CD4-positive, alpha-beta T cell (primary cell): ENCODE measurements at regions not wholly inside any gene's neighbourhood (a gene's known extent, or its start where the extent isn't known, plus 50 kb on each side); places are given as distances from the start of the nearest gene placed in this dataset.

Experiments
- ATAC-seq: fragments of 200-7000 bp; cut with Tn5 transposase; one replicate; pipeline ENCODE4 v1.10.0; 2022; ENCODE audit warnings: mild to moderate bottlenecking; ENCODE audit not compliant: poor library complexity
- CTCF ChIA-PET: fragments of 350-600 bp; sonication (Branson Sonifier 250); formaldehyde crosslinking; loops from one replicate; lab custom pipeline; 2021; ENCODE audit warnings: antibody characterized with exemption, inconsistent platforms; lab: Charles Lee
- POLR2A ChIA-PET: fragments of 350-600 bp; sonication (Branson Sonifier 250); formaldehyde crosslinking; loops from one replicate; lab custom pipeline; 2021; ENCODE audit warnings: antibody characterized with exemption, inconsistent platforms; lab: Charles Lee
- DNase-seq, 14 experiments: peaks; one replicate each; pipeline ENCODE4 v3.0.0-alpha.2; 2013 to 2020; ENCODE audit warnings: mixed read lengths in 2 of 14
- H3K27ac ChIP-seq, 2 donors: one replicate each; pipeline versions ENCODE4 v1.5.1 to v1.7.0; 2013; ENCODE audit warnings: low read length in 2 of 2, low read depth in 1 of 2, mild to moderate bottlenecking in 1 of 2
- H3K27me3 ChIP-seq, 2 experiments: 1 replicate in 1 of 2; 2 replicates in 1 of 2; pipeline versions ENCODE4 v1.6.1 to v1.7.0; 2013; ENCODE audit warnings: low read length in 2 of 2, control low read depth in 1 of 2, mild to moderate bottlenecking in 1 of 2, moderate library complexity in 1 of 2; ENCODE audit not compliant: insufficient read depth in 2 of 2, control insufficient read depth in 1 of 2
- H3K36me3 ChIP-seq: one replicate; pipeline ENCODE4 v1.6.1; 2013; ENCODE audit warnings: low read length, control low read depth; ENCODE audit not compliant: insufficient read depth
- H3K4me1 ChIP-seq: one replicate; pipeline ENCODE4 v1.6.1; 2013; ENCODE audit warnings: low read length, control low read depth; ENCODE audit not compliant: insufficient read depth
- H3K4me3 ChIP-seq: one replicate; pipeline ENCODE4 v1.5.1; 2013; ENCODE audit warnings: mild to moderate bottlenecking, low read length, moderate library complexity
- H3K9me3 ChIP-seq, 2 experiments: 1 replicate in 1 of 2; 2 replicates in 1 of 2; pipeline versions ENCODE4 v1.6.1 to v1.7.0; 2013; ENCODE audit warnings: low read length in 2 of 2, mild to moderate bottlenecking in 2 of 2, control low read depth in 1 of 2, moderate library complexity in 1 of 2; ENCODE audit not compliant: control insufficient read depth in 1 of 2, insufficient read depth in 1 of 2
- H3K27ac Mint-ChIP-seq: one replicate; pipeline ENCODE4 v1.8.0; 2020; ENCODE audit warnings: mixed read lengths
- H3K27me3 Mint-ChIP-seq: one replicate; pipeline ENCODE4 v1.8.0; 2021; ENCODE audit warnings: mixed read lengths
- H3K36me3 Mint-ChIP-seq: one replicate; pipeline ENCODE4 v1.8.0; 2021; ENCODE audit warnings: low read depth, mixed read lengths
- H3K4me1 Mint-ChIP-seq: one replicate; pipeline ENCODE4 v1.8.0; 2021; ENCODE audit warnings: low read depth, mixed read lengths
- H3K4me3 Mint-ChIP-seq: one replicate; pipeline ENCODE4 v1.8.0; 2020; ENCODE audit warnings: mild to moderate bottlenecking, mixed read lengths
- H3K9me3 Mint-ChIP-seq: one replicate; pipeline ENCODE4 v1.8.0; 2020; ENCODE audit warnings: mixed read lengths
- intact Hi-C, 2 experiments: fragments of 100-400 bp; cut with DNase I in 1 of 2; cut with micrococcal nuclease in 1 of 2; formaldehyde crosslinking; loops; one replicate each; pipeline versions ENCODE4 v1.15.1 to v1.9.0; 2023 to 2025; cut with DNase I, micrococcal nuclease
- TF ChIP-seq, protein P1 (sequence below): fragments of 200-600 bp; IDR thresholded peaks from one replicate; pipeline ENCODE4 v1.8.0; 2022; ENCODE audit warnings: antibody characterized with exemption, mild to moderate bottlenecking

DNA sequence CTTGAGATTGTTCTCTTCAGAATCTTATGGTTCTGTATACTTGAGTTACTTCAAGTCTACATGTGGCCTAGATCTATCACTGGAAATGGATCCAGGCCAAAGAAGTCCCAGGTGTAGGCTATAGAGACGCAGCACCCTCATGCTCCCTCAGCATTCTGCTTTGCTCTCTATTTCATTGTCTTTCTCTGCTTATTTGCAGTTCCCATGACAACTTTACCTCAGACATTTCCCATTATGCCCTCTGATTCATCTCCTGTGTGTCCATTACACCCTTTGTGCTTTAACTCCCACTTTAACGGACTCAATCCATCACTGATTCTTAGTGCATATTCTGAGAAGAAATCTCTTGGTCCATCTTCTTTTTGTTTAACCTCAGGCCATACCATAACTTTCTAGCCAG lies 236.9 kb upstream of the NRIP1 start:
- Histone ChIP-seq H3K9me3 (peaks cover 4 to 10% of the 10 kb centered on the region in 2 experiments), H3K27ac (no peak overlapping the region), H3K4me3 (no peak overlapping the region), H3K27me3 (no peaks in the 10 kb centered on the region), H3K36me3 (no peaks in the 10 kb centered on the region), H3K4me1 (no peaks in the 10 kb centered on the region)
- intact Hi-C loops, result no loop called here
- Mint-ChIP-seq H3K27me3 (peaks cover 5% of the 10 kb centered on the region), H3K4me1 (no peaks in the 10 kb centered on the region), H3K4me3 (no peak overlapping the region), H3K36me3 (no peaks in the 10 kb centered on the region), H3K27ac (no peak overlapping the region), H3K9me3 (peaks cover 10% of the 10 kb centered on the region)
- TF ChIP-seq, protein P1, sequence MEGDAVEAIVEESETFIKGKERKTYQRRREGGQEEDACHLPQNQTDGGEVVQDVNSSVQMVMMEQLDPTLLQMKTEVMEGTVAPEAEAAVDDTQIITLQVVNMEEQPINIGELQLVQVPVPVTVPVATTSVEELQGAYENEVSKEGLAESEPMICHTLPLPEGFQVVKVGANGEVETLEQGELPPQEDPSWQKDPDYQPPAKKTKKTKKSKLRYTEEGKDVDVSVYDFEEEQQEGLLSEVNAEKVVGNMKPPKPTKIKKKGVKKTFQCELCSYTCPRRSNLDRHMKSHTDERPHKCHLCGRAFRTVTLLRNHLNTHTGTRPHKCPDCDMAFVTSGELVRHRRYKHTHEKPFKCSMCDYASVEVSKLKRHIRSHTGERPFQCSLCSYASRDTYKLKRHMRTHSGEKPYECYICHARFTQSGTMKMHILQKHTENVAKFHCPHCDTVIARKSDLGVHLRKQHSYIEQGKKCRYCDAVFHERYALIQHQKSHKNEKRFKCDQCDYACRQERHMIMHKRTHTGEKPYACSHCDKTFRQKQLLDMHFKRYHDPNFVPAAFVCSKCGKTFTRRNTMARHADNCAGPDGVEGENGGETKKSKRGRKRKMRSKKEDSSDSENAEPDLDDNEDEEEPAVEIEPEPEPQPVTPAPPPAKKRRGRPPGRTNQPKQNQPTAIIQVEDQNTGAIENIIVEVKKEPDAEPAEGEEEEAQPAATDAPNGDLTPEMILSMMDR, result no peak
- DNase-seq, result no peak
- no peak for ATAC-seq
- ChIA-PET POLR2A (interaction anchor here (1.0 kb wide), 1 partner anchor 177 kb away, joined by 3 read pairs; no protein-coding TSS in a partner anchor), CTCF (no interaction called here)

DNA sequence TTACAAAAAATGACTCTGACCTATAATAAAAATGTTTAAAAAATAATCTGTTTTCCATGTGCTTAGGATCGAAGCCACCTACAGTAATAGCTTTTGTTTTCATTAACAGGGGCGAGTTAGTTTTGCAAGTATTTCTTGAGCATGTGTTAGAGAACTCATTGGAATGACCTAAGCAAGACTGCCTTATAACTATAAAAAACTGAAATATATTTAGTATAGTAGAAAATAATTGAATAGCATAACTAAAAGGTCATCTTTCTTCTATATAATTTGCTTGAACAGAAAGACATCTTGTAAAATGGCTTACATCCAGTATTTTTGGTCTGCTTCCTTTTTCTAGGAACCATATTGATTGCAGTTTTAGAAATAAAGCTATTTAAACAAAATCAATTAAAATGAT lies 241.5 kb upstream of the NRIP1 start:
- DNase-seq (no peak), ATAC-seq (no peak)
- H3K36me3 Mint-ChIP-seq, result no peaks in the 10 kb centered on the region
- no peak overlapping the region for H3K4me3 ChIP-seq
- no peaks in the 10 kb centered on the region for H3K4me1 ChIP-seq
- ChIA-PET CTCF (interaction anchor here (1.1 kb wide), 1 partner anchor 42 kb away, joined by 3 read pairs; no protein-coding TSS in a partner anchor), POLR2A (no interaction called here)
- H3K4me1 Mint-ChIP-seq, result no peaks in the 10 kb centered on the region
- TF ChIP-seq, protein P1, result no peak
- H3K4me3 Mint-ChIP-seq, result no peak overlapping the region
- intact Hi-C loops, result no loop called here
- no peaks in the 10 kb centered on the region for H3K36me3 ChIP-seq
- no peak overlapping the region for H3K27ac ChIP-seq
- H3K27me3 ChIP-seq, result no peaks in the 10 kb centered on the region
- no peak overlapping the region for H3K27ac Mint-ChIP-seq
- peaks cover 8% of the 10 kb centered on the region for H3K9me3 Mint-ChIP-seq
- peaks cover 0 to 4% of the 10 kb centered on the region in 2 experiments for H3K9me3 ChIP-seq
- H3K27me3 Mint-ChIP-seq, result peaks cover 5% of the 10 kb centered on the region

DNA sequence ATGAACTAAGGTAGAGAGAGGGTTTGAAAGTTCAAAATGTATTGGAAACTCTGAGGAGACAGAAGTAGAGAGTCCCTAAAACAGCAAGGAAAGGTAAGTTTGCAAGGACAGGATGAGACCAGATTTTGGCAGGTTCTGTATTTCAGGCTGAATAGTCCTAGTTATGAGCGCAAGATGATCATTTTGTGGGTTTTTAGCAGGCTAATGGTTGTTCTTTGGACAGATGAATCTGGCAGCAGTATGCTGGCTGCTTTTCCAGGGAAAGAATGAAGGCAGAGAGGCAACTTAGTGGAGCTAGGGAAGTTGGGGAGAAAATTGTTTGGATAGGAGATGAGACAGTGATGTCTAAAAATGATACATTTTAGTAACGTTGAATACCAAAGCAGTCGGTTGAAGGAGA lies 243.5 kb upstream of the NRIP1 start:
- Mint-ChIP-seq H3K4me1 (no peaks in the 10 kb centered on the region), H3K9me3 (no peaks in the 10 kb centered on the region), H3K4me3 (no peak overlapping the region), H3K27ac (no peak overlapping the region), H3K36me3 (no peaks in the 10 kb centered on the region), H3K27me3 (peaks cover 5% of the 10 kb centered on the region)
- ChIA-PET POLR2A (no interaction called here), CTCF (no interaction called here)
- no peaks in the 10 kb centered on the region for H3K4me1 ChIP-seq
- no peaks in the 10 kb centered on the region for H3K36me3 ChIP-seq
- no peak for DNase-seq
- no peaks in the 10 kb centered on the region for H3K9me3 ChIP-seq
- TF ChIP-seq, protein P1, result no peak
- no peak overlapping the region for H3K4me3 ChIP-seq
- H3K27ac ChIP-seq, result no peak overlapping the region
- intact Hi-C loops, result no loop called here
- no peak for ATAC-seq
- no peaks in the 10 kb centered on the region for H3K27me3 ChIP-seq
